ENCODE measurements at regions not wholly inside any gene's neighbourhood (a gene's known extent, or its start where the extent isn't known, plus 50 kb on each side); places are given as distances from the start of the nearest gene placed in this dataset.

- Histone ChIP-seq H3K27me3 (no peaks in the 10 kb centered on the region), H3K27ac (no peak overlapping the region), H3K36me3 (no peaks in the 10 kb centered on the region), H3K4me1 (peaks cover 0 to 24% (median 0%) of the 10 kb centered on the region in 12 donors), H3K4me3 (no peak overlapping the region), H3K9me3 (no peaks in the 10 kb centered on the region)
- WGBS, 4 donors = 80 to 82% (median 81%) methylated on average over 7 of the region's 7 CpGs
- ATAC-seq = no peak
- intact Hi-C loops (cut with DNase I) = no loop called here
- no peak for TF ChIP-seq CTCF (IDR thresholded peaks at IDR 0.05)
- TF ChIP-seq POLR2A (IDR thresholded peaks at IDR 0.05) = no peak
- DNase-seq = no peak
Measured at GRCh38 chr14:65853407-65853955, 441.0 kb downstream of the FUT8 start.

- ATAC-seq = no peak
- 83 to 85% (median 84%) methylated on average over 6 of the region's 6 CpGs for WGBS, 4 donors
- H3K9me3 ChIP-seq = no peaks in the 10 kb centered on the region
- no peaks in the 10 kb centered on the region for H3K36me3 ChIP-seq
- no peak overlapping the region for H3K4me3 ChIP-seq
- intact Hi-C loops (cut with DNase I) = no loop called here
- TF ChIP-seq POLR2A (IDR thresholded peaks at IDR 0.05) = no peak
- TF ChIP-seq CTCF (IDR thresholded peaks at IDR 0.05) = no peak
- H3K4me1 ChIP-seq = peaks cover 0 to 20% (median 0%) of the 10 kb centered on the region in 12 donors
- no peak overlapping the region for H3K27ac ChIP-seq
- DNase-seq = no peak
- H3K27me3 ChIP-seq = no peaks in the 10 kb centered on the region
Measured at GRCh38 chr14:65854215-65854614, 441.7 kb downstream of the FUT8 start.

- DNase-seq = no peak
- H3K4me1 ChIP-seq = no peaks in the 10 kb centered on the region
- no peaks in the 10 kb centered on the region for H3K36me3 ChIP-seq
- H3K4me3 ChIP-seq = no peak overlapping the region
- 74 to 90% (median 82%) methylated on average over 5 of the region's 5 CpGs for WGBS, 4 donors
- no peak overlapping the region for H3K27ac ChIP-seq
- TF ChIP-seq CTCF (IDR thresholded peaks at IDR 0.05) = no peak
- ATAC-seq = no peak
- H3K27me3 ChIP-seq = peaks cover 0 to 4% (median 0%) of the 10 kb centered on the region in 9 donors
- H3K9me3 ChIP-seq = no peaks in the 10 kb centered on the region
- intact Hi-C loops (cut with DNase I) = no loop called here
Measured at GRCh38 chr14:65860956-65861611, 448.6 kb downstream of the FUT8 start.

- no peaks in the 10 kb centered on the region for H3K36me3 ChIP-seq
- WGBS, 4 donors = 37 to 49% (median 43%) methylated on average over 4 of the region's 4 CpGs
- H3K27ac ChIP-seq = no peak overlapping the region
- peaks cover 0 to 6% (median 0%) of the 10 kb centered on the region in 9 donors for H3K27me3 ChIP-seq
- DNase-seq (no peak), ATAC-seq (no peak)
- intact Hi-C loops (cut with DNase I) = no loop called here
- H3K4me3 ChIP-seq = no peak overlapping the region
- H3K9me3 ChIP-seq = no peaks in the 10 kb centered on the region
- TF ChIP-seq POLR2A (IDR thresholded peaks at IDR 0.05) = no peak
- TF ChIP-seq CTCF (IDR thresholded peaks at IDR 0.05) = no peak
- no peaks in the 10 kb centered on the region for H3K4me1 ChIP-seq
Measured at GRCh38 chr14:65864549-65864948, 452.0 kb downstream of the FUT8 start.
